Medulla oblongata (tissue), 1 donor: ENCODE measurements at regions not wholly inside any gene's neighbourhood (a gene's known extent, or its start where the extent isn't known, plus 50 kb on each side); places are given as distances from the start of the nearest gene placed in this dataset.
"Not testable (repeated sequence)": the region's sequence is repeated elsewhere in the genome, so short reads cannot be mapped to it uniquely, and the experiment has no call there.

Experiments used
- DNase-seq: peaks from one replicate; pipeline ENCODE4 v3.0.0-alpha.2; 2015; ENCODE audit errors: extremely low spot score

DNA sequence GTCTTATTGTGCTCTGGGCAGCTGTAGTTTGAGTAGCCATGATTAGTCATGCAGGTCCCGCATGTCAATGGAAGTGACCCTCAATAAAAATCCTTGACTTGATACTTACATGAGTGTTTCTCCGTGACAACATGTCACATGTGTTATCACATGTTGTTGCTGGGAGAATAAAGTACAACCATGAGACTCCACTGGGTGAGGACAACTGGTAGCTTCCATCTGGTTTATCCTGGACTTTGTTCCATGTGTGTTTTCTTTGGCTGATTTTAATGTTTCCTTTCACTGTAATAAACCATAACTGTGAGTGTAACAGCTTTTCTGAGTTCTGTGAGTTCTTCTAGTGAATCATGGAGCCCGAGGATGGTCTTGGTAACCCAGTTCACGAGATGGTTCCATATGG is 63.1 kb upstream of the NDN start:
- DNase-seq, result no peak

DNA sequence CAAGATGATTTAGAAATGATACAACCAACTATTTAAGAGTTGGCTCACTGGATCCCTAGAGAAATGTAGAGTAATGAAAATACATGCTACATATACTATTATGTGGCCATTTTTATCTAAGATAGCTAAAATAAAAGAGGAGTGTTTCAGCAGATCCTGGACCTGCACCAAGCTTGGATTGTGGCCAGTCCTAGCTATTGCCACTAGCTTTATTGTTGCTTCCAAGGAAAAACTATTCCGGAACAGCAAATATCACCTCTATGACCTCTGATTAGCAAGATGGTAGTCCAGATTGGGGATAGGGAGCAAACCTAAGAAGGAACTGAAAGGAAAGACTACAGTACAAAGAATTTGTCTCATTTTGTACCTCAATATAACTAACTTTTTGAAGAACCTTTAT is 63.7 kb upstream of the NDN start:
- DNase-seq, result no peak

DNA sequence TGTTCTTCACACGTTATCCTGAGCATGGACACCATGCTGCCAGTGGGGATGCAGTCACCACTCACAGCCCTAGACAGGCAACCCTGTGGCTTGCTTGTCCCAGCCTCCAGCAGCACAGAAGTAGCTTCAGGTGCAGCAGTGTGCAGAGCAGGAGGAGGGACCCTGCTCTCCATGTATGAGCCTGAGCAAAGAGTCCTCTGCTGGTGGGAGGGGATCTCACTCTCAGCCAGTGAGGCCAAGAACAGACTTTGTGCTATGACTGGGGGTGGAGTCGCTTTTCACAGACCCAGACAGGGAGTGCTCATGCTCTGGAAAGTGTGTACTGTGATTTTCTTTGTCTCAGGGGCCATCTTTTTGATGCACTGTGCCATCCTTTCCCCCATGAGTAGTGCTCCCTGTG is 66.1 kb upstream of the NDN start:
- DNase-seq, result no peak

DNA sequence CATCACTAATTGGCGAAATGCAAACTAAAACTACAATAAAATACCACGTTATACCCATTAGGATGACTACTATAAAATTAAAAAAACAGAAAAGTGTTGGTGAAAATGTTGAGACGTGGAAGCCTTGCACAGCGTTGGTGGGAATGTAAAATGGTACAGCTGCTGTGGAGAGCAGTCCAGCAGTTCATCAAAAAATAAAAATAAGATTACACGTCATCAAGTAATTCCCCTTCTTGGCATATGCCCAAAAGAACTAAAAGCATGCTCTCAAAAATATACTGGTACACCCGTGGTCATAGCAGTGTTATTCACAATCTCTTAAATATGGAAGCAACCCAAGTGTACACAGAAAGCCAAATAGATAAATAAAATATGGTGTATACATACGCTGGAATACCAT is 71.8 kb upstream of the NDN start:
- no peak for DNase-seq

DNA sequence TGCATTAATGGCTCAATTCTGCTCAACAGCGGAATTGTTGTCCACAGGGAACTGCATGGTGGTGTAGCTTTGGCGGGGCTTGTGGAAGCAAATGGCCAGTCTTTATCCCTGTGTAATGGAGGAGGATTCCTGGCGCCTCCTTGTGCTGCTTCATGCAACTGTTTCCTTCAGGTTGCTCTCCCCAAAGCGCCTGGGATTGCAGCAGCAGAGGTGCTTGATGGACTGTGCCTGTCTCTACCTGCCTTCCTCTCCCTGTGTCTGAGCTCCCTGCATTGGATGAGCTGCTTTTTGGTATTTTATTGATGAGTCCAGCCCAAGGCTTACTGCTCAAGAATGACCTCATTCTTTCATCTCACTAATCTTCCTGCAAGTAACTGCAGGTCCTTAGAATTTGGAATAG is 72.9 kb upstream of the NDN start:
- DNase-seq, result no peak

DNA sequence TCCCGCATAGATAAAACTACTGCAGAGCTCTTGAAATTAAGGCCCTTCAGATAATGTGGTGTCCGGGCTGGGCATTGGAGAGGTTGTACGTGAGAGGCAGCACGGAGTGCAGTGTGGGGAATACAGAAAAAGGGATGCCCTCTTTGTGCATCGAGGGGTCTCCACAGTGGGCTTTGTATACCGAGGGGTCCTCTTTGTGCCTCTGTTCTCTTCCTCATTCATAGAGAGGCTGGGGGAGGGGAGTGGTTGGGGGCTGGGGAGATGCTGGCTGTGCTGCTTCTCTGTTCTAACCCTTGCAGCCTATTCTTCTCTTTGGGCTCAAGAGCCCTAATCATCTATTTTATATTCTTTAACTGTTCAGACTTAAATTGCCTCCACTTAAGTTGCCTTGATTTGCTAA is 74.3 kb upstream of the NDN start:
- no peak for DNase-seq

DNA sequence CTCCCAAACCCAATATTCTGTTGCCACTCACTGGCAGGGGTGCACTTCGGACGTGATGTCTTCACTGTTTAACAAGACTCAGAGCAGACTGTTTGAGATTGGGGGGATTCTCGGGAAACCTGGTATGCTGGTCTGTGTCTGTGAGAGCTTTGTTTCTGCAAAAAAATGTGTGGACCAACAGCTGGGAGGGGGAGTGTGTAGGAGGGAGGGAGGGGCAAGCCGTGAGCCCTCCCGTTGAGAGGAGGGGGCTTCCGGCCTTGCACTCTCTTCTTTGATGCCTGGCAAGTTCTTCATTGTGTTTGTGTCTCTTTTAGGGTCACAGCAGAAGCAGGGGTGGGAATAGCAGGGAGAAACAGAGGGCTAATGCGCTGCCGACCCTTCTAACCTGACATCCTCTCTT is 74.9 kb upstream of the NDN start:
- no peak for DNase-seq

DNA sequence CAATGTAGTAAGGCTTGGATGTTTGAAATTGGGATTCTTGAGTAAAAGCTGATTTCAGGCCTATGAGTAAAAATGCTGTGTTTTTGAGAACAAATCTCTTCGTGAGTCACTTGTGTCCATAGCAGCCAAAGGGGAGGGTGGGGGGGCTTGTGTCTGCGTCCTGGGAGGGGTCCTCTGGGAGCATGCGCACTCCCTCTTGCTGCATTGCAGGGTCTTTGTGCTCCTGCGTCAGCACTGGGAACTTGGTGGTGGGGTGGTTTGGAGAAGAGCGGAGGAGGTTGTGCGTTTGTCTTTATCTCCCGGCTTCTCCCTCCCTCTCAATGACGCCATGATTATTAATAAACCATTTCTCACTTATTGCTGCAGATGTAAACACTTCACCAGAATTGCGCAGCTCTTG is 75.9 kb upstream of the NDN start:
- DNase-seq, result no peak

DNA sequence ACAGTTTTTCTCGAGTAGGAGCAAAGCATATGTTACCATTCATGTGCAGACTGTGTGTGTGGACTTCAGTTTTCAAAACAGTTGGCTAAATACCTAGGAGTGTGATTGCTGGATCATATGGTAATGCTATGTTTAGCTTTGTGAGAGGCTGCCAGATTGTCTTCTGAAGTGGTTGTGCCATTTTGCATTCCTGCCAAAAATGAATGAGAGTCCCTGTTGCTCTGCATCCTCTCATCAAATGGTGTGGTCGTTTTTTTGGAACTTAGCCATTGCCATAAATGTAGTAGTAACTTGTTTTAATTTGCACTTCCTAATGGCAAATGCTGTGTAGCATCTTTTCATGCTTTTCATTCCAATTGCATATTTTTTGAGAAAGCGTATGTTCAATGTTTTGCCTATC is 77.2 kb upstream of the NDN start:
- DNase-seq, result no peak

DNA sequence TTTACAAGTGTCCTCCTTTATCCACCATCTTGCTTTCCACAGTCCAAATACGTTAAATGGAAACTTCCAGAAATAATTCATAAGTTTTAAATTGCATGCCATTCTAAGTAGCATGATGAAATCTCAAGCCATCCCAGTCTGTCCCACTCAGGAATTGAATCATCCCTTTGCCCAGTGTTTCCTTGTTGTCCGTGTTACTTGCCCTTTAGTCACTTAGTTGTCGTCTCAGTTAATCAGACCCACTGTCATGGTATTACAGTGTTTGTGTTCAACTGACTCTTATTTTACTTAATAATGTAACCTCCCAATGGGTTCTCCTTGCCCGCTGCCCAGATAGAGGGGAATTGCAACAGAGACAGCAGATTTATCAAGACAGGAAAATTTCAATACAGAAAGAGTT is 77.6 kb upstream of the NDN start:
- no peak for DNase-seq

DNA sequence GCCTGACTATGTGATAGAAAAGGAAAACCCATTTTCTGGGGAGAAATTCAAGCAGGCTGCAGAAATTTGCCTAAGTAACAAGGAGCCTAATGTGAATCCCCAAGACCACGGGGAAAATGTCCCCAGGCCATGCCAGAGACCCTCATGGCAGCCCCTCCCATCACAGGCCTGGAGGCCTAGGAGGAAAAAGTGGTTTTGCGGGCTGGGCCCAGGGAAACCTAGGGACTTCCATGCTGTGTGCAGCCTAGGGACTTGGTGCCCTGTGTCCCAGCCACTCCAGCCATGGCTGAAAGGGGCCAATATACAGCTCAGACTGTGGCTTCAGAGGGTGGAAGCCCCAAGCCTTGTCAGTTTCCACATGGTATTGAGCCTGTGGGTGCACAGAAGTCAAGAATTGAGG is 79.7 kb upstream of the NDN start:
- not testable (repeated sequence) for DNase-seq

DNA sequence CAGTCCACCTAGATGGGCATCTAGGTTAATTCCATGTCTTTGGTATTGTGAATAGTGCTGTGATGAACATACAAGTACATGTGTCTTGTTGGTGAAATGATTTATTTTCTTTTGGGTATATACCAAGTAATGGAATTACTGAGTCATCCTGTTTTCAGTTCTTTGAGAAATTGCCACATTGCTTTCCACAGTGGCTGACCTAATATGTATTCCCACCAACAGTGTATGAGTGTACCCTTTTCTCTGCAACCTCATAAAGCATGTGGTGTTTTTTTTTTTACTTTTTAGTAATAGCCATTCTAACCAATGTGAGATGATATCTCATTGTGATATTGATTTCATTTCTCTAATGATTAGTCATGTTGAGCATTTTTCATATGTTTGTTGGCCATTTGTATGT is 86.0 kb upstream of the NDN start:
- no peak for DNase-seq

DNA sequence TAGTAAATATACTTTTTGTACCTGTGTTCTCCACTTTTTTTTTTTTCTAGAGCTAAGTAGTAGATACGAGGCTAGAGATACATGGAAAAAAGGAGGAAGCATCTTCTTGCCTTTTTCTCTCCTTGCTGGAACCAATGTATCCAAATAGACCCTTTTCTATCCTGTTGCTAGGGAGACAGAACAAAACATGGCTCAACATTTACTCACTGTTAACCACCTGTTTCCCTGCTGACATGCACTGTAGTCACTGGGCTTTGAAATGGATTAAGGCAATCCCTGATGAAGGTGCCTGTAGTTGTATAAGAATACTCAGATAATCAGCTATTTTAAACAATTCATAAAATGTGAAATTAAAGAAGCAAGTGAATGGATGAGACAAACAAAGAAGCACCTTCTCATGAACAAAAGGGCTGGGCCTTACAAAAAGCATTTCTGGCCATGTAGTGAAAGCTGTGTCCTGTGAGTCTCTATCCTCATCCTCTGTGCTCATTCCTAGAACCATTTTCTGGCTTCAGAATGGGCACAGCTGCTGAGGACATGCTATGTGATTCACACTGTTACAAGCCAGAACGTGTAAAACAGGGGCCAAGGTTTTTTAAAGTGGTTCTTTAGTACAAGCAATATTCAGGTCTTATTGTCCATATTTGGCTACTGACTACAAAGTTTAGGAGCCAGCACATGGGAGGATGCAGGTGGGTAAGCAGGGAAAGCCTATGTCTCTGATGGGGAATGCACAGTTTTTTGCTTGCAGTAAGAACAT is 100.4 kb upstream of the NDN start:
- no peak for DNase-seq

DNA sequence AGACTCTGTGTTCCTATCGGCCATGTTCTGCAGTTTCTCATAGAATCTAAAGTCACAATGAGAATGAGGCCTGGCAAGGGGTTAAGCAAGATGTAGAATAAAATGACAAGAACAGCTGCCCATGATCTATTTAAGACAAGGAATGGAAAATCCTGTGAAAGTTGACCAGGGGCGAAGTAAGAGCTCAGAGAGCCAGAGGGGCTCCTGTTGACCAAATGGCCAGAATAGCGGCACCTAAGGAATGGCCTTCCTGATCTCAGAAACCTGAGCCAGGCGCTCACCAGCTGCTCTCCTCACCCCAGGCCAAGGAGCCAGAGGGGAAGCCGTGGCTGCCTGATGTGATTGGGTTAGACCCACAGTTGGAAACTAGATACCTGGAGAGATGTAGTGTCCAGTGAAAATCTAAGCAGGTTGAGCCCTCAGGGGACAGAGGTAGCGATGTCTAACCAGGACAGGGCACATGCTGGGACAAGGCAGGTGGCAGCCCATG is 106.1 kb upstream of the NDN start:
- DNase-seq, result no peak

DNA sequence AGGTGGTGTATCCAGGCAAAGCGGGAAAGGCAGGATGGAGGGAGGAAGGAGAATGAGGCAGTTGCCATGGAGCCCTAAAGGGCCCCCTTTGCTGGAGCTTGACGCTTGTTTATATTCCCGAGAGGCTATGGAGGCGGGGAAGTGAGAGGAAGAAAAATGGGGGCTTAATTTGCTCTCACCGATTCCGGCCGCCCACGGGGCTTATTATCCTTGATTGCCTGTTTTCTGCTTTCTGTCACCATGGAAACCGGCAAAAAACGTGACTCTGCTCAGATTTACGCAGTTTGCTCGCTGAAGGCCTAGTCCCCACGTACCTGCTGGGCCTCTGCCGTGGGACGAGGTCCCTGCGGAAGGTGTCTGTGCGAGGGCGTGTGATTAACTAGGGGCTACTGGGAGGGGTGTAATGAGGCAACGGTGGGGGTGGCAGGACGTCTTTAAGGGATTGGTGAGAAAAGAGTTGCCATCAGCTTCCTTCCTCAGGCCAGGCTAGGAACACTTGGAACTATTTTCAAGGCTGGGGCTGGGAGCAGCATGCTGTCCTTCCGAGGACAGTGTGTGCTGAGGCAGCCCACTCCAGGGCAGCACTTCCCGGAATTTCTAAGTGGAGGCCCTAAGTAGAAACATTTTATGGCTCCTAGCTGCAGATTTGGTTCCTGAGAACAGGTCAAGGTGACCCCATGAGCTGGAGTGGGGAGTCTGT is 110.8 kb upstream of the NDN start:
- no peak for DNase-seq

DNA sequence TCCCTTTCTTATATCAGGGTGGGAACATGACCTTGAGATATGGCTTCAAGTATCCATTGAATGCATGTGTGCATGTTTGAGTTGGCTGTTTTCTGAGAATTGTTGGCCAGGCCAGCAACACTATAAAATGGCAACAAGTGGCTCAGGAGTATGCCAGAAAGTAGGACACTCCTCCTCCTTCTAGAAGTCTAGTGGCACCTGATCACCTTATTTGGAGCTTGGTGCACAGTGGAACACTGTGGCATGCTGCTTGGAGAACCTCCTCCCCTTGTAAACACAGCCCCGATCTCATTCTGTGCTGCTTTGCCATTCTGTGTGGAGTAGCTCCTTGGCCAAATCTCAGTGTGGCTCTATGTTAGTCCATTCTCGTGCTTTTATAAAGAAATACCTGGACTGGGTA is 114.8 kb upstream of the NDN start:
- no peak for DNase-seq

DNA sequence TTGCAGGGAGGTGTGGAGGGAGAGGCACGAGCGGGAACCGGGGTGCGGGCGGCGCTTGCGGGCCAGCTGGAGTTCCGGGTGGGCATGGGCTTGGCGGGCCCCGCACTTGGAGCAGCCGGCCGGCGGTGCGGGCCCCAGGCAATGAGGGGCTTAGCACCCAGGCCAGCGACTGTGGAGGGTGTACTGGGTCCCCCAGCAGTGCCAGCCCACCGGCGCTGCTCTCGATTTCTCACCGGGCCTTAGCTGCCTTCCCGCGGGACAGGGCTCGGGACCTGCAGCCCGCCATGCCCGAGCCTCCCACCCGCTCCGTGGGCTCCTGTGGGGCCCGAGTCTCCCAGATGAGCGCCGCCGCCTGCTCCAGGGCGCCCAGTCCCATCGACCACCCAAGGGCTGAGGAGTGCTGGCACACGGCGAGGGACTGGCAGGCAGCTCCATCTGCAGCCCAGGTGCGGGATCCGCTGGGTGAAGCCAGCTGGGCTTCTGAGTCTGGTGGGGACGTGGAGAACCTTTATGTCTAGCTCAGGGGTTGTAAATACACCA is 115.9 kb upstream of the NDN start:
- DNase-seq, result not testable (repeated sequence)

DNA sequence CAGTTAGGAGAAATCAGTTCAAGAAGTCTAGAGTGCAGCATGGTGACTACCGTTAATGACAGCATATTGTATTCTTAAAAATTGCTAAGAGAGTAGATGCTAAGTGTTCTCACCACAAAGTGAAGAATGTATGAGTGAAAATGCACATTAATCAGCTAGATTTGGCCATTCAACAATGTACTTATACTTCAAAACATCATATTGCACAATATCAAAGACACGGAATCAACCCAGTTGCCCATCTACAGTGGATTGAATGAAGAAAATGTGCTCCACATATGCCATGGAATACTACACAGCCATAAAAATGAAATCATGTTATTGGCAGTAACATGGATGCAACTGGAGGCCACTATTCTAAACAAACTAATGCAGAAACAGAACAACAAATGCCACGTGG is 119.9 kb upstream of the NDN start:
- DNase-seq, result no peak

DNA sequence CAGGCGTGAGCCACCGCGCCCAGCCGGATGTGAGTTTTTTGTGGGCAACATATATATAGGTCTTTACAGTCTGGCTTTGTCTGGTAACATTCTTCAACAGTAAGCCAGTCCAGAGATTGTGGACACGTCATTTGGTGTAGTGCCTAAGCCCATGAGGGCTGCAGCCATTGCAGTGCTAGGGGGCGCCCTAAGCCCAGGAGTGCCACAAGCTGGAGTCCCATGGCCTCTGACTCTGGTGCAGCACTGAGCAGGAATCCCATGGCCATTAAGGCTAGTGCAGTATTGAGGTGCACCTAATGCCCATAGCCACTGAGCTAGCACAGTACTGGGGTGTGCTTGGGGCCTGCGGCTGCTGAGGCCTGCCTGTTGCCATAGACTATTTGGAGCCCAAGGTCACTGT is 136.4 kb upstream of the NDN start:
- DNase-seq, result no peak

DNA sequence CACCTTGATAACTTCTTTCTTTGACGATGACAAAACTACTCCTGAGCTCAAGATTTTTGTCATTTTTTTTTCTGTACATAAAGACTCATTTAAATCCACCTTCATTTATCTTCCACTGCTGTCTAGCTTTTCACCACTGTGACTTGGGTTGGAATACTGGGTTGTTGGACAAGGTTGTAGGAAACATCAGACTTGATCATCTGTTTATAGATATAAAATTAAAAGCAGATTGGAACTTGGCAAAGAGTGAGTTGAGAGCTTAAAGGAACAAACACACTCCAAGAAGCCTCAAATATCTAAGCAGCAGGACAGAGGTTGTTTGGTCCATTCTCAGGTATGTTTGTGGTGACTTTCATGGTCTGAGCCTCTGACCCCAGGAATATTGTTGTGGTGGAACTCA is 141.7 kb upstream of the NDN start:
- DNase-seq, result no peak

DNA sequence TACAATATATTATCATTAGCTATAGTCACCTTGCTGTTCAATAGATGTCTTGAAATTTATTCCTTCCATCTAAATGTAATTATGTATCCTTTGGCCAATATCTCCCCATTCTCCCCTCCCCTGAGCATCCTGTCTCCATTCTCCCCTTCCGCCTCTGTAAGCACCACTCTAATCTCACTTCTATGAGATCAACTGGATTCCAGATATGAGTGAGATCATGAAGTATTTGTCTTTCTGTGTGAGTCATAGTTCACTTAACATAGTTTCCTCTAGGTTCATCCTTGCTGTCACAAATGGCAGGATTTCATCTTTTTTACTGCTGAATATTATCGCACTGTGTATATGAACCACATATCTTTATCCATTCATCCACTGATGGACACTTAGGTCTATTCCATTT is 148.8 kb upstream of the NDN start:
- DNase-seq, result no peak

DNA sequence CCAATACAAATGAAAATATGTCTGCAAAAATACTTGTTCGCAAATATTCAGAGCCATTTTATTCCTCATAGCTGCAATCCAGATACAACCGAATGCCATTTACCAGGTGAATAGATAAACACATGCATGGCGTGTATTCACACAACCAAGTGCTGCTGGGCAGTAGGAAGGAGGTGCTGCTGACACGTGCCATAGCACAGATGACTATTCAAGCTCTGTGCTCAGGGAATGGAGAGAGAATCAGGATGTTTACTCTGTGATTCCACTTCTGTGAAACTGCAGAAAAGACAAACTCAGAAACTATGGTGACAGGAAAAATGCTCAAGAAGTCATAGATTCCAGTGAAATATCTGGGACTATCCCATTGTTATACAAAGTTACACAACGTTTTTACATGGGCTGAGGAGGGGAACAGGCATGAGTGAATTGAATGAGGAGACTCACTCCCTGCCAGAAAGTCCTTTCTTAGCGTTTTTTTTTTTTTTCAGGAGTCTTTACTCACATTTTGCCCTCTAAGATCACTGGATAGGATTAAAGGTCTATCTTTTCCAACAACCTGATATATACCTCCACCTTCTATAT is 152.9 kb upstream of the NDN start:
- DNase-seq, result no peak

DNA sequence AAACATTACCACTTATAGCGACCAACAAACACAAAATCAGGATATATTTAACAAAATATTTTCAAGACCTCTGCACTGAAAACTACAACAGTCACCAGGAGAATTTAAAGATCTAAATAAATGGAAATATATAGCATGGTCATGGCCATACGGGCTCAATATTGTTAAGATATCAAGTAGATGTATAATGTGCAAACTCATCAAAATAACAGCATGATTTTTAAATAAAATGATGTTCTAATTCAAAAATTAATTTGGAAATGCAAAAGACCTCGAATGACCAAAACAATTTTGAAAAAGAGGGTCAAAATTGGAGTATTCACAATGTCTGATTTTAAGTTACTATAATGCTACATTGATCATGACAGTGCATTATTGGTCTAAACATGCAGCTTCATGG is 159.1 kb upstream of the NDN start:
- no peak for DNase-seq
